ENCODE measurements at regions not wholly inside any gene's neighbourhood (a gene's known extent, or its start where the extent isn't known, plus 50 kb on each side); places are given as distances from the start of the nearest gene placed in this dataset.

- in situ Hi-C loops (cut with MboI; ENCODE audit: low sequenced_read_pairs) = no loop called here
These were observed 144.4 kb upstream of the PWP1 start for GRCh38 chr12:107541001-107541705.

DNA sequence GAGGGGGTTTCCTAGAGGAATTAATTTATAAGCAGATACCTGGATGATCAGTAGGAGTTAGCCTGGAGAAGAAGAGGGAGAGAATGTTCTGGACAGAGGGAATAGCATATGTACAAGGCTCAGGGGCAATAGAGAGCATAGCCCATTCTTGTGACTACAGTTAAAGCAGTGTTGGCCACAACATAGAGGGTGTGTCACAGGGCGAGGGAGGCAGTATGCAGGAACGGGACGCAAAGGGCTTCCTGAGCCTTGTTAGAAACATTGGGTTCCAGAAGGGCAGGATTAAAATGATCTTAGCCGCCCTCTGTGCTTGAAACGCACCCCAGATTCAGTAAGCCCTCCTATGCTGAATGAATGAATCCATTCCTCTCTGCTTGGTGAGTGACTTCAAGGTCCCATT, 142.2 kb upstream of the PWP1 start:
- in situ Hi-C loops (cut with MboI; ENCODE audit: low sequenced_read_pairs) = no loop called here

DNA sequence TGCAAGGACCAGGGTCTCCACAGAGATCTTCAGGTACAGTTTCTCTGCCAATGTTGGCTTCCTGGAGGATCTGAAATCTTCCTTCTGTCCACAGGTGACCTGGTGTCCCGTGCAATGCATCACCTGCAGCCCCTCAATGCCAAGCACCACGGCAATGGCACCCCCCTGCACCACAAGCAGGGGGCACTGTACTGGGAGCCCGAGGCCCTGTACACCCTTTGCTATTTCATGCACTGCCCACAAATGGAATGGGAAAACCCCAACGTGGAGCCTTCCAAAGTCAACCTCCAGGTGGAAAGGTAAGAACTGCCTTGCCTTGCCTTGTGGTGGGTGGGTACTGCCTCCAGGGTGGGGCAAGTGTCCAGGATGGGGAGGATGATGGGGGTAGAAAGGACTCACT, 141.8 kb upstream of the PWP1 start:
- in situ Hi-C loops (cut with MboI; ENCODE audit: low sequenced_read_pairs) = no loop called here

DNA sequence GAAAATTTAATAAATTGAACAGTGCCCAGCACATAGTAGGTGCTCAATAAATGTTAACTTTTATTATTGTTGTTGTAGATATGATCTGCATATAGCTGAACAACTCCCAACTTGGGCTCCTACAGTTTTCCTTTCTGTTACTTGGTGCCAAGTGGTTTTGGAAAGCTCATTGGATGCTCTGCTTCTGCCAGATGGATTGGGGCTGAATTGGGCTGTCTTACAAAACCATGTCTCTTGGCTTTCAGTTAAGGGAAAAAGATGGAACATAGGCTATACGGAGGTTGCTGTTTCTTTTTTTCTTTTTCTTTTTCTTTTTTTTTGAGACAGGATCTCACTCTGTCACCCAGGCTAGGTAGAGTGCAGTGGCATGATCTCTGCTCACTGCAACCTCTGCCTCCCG, 140.7 kb upstream of the PWP1 start:
- in situ Hi-C loops (cut with MboI; ENCODE audit: low sequenced_read_pairs) = no loop called here

DNA sequence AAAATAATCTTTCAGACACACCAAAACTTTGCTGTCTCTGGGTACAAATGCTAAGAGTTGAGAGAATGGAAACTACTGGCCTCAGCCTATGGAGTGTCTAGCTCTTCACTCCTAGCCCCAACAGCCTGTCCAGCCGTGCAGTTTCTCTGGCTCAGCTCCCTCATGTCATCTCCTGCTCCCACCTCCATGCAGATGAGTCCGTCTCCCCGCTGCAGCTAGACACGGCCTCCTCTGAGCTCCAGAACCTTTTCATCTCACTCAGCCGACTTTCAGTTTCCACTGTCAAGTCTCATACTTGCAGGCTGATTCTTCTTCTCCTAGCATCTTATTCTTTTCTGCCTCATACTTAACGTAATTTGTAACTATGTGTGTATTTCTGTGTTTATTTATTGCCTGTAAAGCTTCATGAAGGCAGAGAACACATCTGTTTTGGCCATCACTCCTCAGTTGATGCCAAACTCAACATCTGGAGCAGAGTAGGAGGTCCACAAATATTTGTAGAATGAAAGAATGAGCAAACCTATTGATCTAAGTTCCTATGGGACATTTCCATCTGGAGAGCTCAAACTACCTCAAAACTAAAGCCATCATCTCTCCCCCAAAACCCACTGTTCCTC, 139.8 kb upstream of the PWP1 start:
- in situ Hi-C loops (cut with MboI; ENCODE audit: low sequenced_read_pairs) = no loop called here

DNA sequence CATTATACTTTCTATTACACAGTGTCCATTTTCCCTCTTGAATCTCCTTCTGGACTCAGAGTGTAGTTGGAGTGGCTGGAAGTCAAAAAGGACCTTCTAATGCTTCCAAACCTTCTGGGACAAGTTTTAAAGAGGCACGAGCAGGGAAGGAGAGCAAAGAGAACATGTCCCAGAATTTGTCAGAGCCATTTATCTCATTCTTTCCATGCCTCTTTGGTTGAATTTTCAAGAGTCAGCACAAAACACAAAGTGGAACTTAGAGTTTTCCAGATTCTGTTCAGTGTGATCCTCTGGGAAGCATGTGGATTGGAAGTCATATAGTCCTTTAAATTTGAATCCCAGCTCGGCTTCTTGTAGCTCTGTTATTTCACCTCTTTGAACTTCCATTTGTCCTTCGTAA, 138.2 kb upstream of the PWP1 start:
- in situ Hi-C loops (cut with MboI; ENCODE audit: low sequenced_read_pairs) = no loop called here

GRCh38 chr12:107549651-107550480, 135.7 kb upstream of the PWP1 start:
- in situ Hi-C loops (cut with MboI; ENCODE audit: low sequenced_read_pairs) = no loop called here

GRCh38 chr12:107551434-107551833, 134.2 kb upstream of the PWP1 start:
- in situ Hi-C loops (cut with MboI; ENCODE audit: low sequenced_read_pairs) = no loop called here

DNA sequence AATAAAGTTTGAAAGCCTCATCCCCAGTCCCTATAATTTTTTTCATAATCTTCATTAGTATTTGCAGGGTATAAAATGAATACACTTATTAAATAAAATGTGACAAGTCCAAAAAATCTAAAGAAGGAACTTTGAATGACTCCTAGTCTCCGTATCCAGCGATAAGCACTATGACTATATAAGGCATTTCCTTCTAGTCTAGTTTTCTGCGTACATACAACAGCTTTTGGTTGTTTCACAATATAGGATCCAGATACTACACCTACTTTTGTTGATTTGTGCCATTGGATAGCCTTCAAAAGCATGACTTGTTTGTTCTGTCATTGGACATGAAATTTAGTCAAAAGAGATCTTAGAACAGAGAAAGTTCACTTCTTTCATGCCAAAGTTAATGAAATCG, 133.3 kb upstream of the PWP1 start:
- in situ Hi-C loops (cut with MboI; ENCODE audit: low sequenced_read_pairs) = no loop called here

GRCh38 chr12:107553211-107553765, 132.3 kb upstream of the PWP1 start:
- in situ Hi-C loops (cut with MboI; ENCODE audit: low sequenced_read_pairs) = no loop called here

GRCh38 chr12:107554941-107555340, 130.7 kb upstream of the PWP1 start:
- in situ Hi-C loops (cut with MboI; ENCODE audit: low sequenced_read_pairs) = no loop called here

DNA sequence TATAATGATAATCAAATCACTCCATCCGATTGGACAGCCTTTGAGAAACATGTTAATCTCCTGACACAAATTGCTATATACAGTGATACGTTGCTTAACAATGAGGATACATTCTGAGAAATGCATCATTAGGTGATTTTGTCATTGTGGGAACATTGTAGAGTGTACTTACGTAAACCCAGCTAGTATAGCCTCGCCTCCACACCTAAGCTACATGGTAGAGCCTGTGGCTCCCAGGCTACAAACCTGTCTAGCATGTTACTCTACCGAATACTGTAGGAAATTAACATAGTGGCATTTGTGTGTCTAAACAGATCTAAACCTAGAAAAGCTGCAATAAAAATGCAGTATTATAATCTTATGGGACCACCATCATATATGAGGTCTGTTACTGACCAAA, 128.6 kb upstream of the PWP1 start:
- in situ Hi-C loops (cut with MboI; ENCODE audit: low sequenced_read_pairs) = no loop called here

DNA sequence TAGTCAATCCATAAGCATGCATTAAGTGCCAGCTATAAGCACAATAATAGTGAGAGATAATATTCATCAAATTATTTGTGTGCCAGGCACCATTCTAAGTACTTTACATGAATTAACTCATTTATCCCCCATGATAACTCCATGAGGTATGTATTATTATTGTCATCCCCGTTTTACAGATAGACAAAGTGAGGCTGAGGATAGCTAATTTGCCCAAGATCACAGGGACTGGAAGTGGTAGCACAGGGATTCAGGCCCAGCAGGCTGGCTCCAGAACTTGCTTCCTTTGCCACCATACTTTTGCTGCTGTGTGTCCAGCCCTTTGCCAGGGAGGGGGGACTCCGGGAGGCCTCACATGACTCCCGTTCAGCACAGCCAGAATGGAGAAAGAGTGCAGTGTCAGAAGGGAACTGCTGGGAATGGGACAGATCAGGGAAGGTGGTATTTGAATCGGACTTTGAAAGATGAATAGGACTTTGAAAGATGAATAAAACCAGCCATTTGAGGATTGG, 128.0 kb upstream of the PWP1 start:
- in situ Hi-C loops (cut with MboI; ENCODE audit: low sequenced_read_pairs) = no loop called here

DNA sequence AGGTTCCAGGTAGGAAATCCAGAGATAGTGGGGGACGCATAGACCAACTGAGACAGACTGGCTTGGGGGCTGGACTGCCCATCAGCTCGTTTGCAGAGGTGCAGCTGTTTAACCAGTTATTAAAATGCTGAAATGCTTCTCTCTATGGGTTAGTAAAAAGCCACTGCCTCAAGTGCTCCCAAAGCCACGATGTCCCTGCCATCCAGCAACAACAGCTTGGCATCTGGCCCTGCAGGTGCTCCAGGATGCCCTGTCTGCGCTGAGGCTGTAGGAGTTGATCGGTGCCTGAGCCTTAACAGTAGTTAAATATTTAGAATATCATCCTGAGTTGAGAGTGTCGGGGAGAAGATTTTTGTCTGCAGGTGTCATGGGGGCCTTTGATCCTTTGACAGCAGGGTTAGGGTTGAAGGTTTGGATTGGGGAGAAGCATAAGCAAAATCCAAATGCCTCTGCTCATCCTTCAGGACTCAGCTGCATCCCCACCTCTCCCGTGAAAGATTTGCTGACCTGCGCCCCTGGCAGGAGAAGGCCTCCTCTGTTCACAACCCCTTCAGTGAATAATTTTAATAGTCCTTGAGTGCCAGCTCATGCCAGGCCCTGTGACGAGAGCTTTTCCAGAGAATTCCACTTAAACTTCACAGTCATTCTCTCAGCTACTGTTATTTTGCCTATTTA, 127.3 kb upstream of the PWP1 start:
- in situ Hi-C loops (cut with MboI; ENCODE audit: low sequenced_read_pairs) = no loop called here

DNA sequence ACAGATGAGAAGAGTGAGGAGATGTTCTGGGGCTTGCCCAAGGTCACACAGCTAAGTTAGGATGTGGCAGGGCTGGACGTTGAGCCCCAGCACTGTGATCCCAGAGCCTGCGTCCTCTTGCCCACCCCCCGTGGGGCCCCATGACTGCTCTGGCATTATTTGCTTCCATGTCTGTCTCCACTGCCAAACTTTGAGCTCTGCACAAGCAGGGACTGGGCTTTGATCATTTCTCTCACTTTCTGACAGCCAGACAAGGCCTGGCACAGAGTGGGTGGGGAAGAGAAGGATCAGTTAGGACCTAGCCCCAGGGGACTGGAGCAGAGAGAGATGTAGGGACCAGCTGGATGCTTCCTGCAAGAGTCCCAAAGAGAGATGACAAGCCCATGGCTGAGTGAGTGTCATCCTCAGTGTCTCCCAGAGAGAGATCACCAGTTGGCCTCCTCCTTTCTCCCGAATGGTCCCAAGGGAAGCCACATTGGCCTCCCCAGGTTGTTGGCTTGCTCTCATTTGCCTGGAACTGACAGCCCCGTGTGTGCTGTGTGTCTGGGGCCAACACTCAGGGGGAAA, 126.7 kb upstream of the PWP1 start:
- in situ Hi-C loops (cut with MboI; ENCODE audit: low sequenced_read_pairs) = no loop called here

DNA sequence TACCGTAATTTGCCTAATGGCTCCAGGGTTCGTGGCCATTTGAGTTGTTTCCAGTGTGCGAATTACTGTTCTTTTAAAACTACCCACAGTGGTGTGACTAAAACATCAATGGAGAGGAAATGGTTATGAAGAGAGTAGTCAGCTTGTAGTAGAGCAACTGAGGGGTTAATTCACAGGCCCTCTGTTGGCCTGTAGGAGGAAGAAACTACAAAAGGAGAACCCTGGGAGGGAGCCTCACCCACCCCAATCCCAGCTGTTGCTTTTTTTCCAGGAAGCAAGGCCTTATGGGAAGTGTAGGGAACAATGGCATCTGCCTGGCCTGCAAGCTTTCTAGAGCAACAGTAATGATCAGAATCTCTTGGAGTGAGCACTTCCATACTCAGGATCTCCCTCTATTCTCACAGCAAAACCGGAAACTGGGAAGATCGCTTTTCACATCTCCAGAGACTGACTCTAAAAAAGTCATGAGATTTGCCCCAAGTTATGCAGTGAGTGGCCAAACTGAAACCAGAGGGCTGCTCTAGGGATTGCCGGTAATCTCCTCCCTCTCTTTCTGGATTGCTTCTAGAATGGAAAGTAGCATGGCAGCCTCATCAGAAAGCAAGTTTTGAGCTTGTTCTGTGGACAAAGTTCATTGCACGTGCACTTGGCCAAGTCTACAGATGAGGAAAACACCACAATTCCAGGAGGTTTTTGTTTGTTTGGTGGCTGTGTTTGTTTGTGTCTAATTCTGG, 125.3 kb upstream of the PWP1 start:
- in situ Hi-C loops (cut with MboI; ENCODE audit: low sequenced_read_pairs) = no loop called here

- in situ Hi-C loops (cut with MboI; ENCODE audit: low sequenced_read_pairs) = no loop called here
These were observed 124.7 kb upstream of the PWP1 start for GRCh38 chr12:107560899-107561285.

GRCh38 chr12:107564946-107565345, 120.7 kb upstream of the PWP1 start:
- in situ Hi-C loops (cut with MboI; ENCODE audit: low sequenced_read_pairs) = no loop called here

DNA sequence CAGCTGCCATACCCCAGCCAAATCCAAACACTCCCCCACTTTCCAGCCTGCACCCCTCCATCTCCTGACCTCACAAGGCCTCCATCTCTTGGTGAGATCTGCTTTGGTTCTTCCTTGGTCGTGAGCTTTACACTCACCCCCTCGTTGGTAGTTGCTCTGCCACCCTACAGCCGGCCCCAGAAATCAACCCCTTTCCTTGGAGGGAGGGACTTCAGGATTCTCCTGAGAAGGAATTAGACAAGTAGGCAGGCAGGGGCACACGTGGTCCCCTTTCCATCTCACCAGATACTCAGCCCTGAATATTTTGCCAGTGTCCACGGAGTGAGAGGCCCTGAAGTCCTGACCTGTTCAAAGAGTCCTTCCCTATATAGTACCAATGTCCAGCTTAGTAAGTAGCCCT, 120.0 kb upstream of the PWP1 start:
- in situ Hi-C loops (cut with MboI; ENCODE audit: low sequenced_read_pairs) = no loop called here
